HepG2 (cell line): ENCODE measurements at regions not wholly inside any gene's neighbourhood (a gene's known extent, or its start where the extent isn't known, plus 50 kb on each side); places are given as distances from the start of the nearest gene placed in this dataset.
A peak's percentile ranks its signal among the peaks of the same experiment; 100 is the strongest.

Experiments
- ATAC-seq: fragments of 200-7000 bp; cut with Tn5 transposase; 3 replicates; pipeline ENCODE4 v1.9.1; 2020; ENCODE audit warnings: mild to moderate bottlenecking, moderate library complexity
- BruUV-seq: library from RNA; stranded (reverse); fragments of 400-500 nt; replicated peaks from 2 replicates; lab custom pipeline; 2021; lab: Mats Ljungman, UMichigan
- CTCF ChIA-PET: fragments of 300-600 bp; formaldehyde crosslinking; extraction: SDS; loops from one replicate; lab custom pipeline; 2021; ENCODE audit warnings: low total read pairs, inconsistent platforms, low intra/inter-chr PET ratio; lab: Yijun Ruan, JAX
- POLR2A ChIA-PET: fragments of 350-600 bp; sonication (Branson Sonifier 250); formaldehyde crosslinking; loops from one replicate; lab custom pipeline; 2020; ENCODE audit warnings: antibody characterized with exemption, inconsistent platforms; lab: Yijun Ruan, JAX
- DNase-seq: peaks from one replicate; pipeline ENCODE4 v3.0.0-alpha.2; 2015; ENCODE audit warnings: low spot score
- FAIRE-seq: peaks from 3 replicates; lab custom pipeline; 2011; peaks lifted over from hg19 to GRCh38; lab: Jason Lieb, UNC
- H2AFZ ChIP-seq: one replicate; pipeline ENCODE4 v1.6.1; 2011; ENCODE audit warnings: low read length, inconsistent platforms
- H3K27ac ChIP-seq: fragments of 300-600 bp; 3 replicates; pipeline ENCODE4 v1.8.0; 2011; ENCODE audit warnings: mixed run types, mild to moderate bottlenecking, mixed read lengths, low read length, inconsistent platforms; ENCODE audit not compliant: insufficient read depth; ENCODE audit errors: extremely low read length
- H3K27me3 ChIP-seq, 2 experiments: fragments of 200-600 bp in 1 of 2; 2 replicates in 1 of 2; 3 replicates in 1 of 2; pipeline versions ENCODE4 v1.6.0 to v1.8.0; 2011; ENCODE audit warnings: low read length in 2 of 2, mild to moderate bottlenecking in 2 of 2, moderate library complexity in 2 of 2, inconsistent platforms in 1 of 2; ENCODE audit not compliant: insufficient read depth in 2 of 2, control insufficient read depth in 1 of 2
- H3K36me3 ChIP-seq, 2 experiments: fragments of 200-600 bp in 1 of 2; replicated peaks in 1 of 2; 2 replicates in 1 of 2; 3 replicates in 1 of 2; pipeline versions ENCODE4 v1.5.1 to v1.8.0; 2011; ENCODE audit warnings: low read length in 2 of 2, inconsistent platforms in 1 of 2; ENCODE audit not compliant: insufficient read depth in 2 of 2, control insufficient read depth in 1 of 2
- H3K4me1 ChIP-seq: 2 replicates; pipeline ENCODE4 v1.5.1; 2012; ENCODE audit warnings: low read length, inconsistent platforms; ENCODE audit not compliant: insufficient read depth
- H3K4me2 ChIP-seq: 2 replicates; pipeline ENCODE4 v1.6.0; 2011; ENCODE audit warnings: low read depth, low read length, inconsistent platforms
- H3K4me3 ChIP-seq, 3 experiments: fragments of 200-600 bp in 1 of 3; sonication (generic), shearing (Covaris generic) in 1 of 3; replicated peaks in 1 of 3; 2 replicates each; pipeline ENCODE4 v1.5.1; 2011 to 2016; ENCODE audit warnings: low read length in 3 of 3, inconsistent platforms in 2 of 3, low read depth in 2 of 3, mild to moderate bottlenecking in 2 of 3, control low read depth in 1 of 3, mixed read lengths in 1 of 3; ENCODE audit not compliant: insufficient read depth in 1 of 3
- H3K79me2 ChIP-seq: one replicate; pipeline ENCODE4 v1.6.1; 2011; ENCODE audit warnings: low read length, inconsistent platforms; ENCODE audit not compliant: insufficient read depth
- H3K9ac ChIP-seq: 2 replicates; pipeline ENCODE4 v1.6.0; 2011; ENCODE audit warnings: mild to moderate bottlenecking, low read depth, low read length, inconsistent platforms; ENCODE audit not compliant: insufficient read depth
- H3K9me3 ChIP-seq: 2 replicates; pipeline ENCODE4 v1.5.1; 2012; ENCODE audit warnings: mild to moderate bottlenecking, low read length
- H4K20me1 ChIP-seq: 2 replicates; pipeline ENCODE4 v1.6.0; 2011; ENCODE audit warnings: inconsistent platforms, mild to moderate bottlenecking, low read length, moderate library complexity; ENCODE audit not compliant: insufficient read depth
- CHD4 ChIP-seq: fragments of 200-600 bp; sonication (generic); IDR thresholded peaks from 2 replicates; pipeline ENCODE4 v1.7.0; 2017; ENCODE audit warnings: mild to moderate bottlenecking, low read length, borderline replicate concordance
- KDM6A ChIP-seq: IDR thresholded peaks from 2 replicates; pipeline ENCODE4 v1.6.1; 2016; ENCODE audit warnings: low read depth
- NR2F6 ChIP-seq, 2 experiments: IDR thresholded peaks; 2 replicates each; pipeline ENCODE4 v1.6.1; 2016; ENCODE audit warnings: antibody characterized with exemption in 1 of 2, mild to moderate bottlenecking in 1 of 2
- POGZ ChIP-seq: sonication (generic); formaldehyde crosslinking; IDR thresholded peaks from 2 replicates; pipeline ENCODE4 v1.4.0; 2020; ENCODE audit warnings: mild to moderate bottlenecking, missing genetic modification reagents
- RXRB ChIP-seq: IDR thresholded peaks from 2 replicates; pipeline ENCODE4 v1.6.1; 2016; ENCODE audit warnings: borderline replicate concordance, missing genetic modification reagents, missing compliant biosample characterization
- TEAD3 ChIP-seq: optimal IDR thresholded peaks from 2 replicates; pipeline ENCODE3; 2016; ENCODE audit warnings: borderline replicate concordance
- ZSCAN12 ChIP-seq: sonication (generic); formaldehyde crosslinking; IDR thresholded peaks from 2 replicates; pipeline ENCODE4 v1.9.0; 2021; ENCODE audit warnings: mild to moderate bottlenecking, missing genetic modification reagents
- ZSCAN30 ChIP-seq: sonication (generic); formaldehyde crosslinking; IDR thresholded peaks from 2 replicates; pipeline ENCODE4 v1.5.0; 2020; ENCODE audit warnings: mild to moderate bottlenecking, missing genetic modification reagents
- WGBS: methylation state at CpG from one replicate; pipeline ENCODE4 v1.1.6; 2017; ENCODE audit warnings: low lambda C conversion rate; 5-methylcytosine and 5-hydroxymethylcytosine counted together
- in situ Hi-C: cut with HindIII; loops from 2 replicates; pipeline ENCODE4 v1.10.0; 2017; ENCODE audit warnings: low pct_unique_long_range_greater_than_20kb; ENCODE audit not compliant: extremely low pct_ligation_motif_present
- intact Hi-C: fragments of 100-400 bp; cut with micrococcal nuclease; formaldehyde crosslinking; loops from one replicate; pipeline ENCODE4 v1.10.0; 2022; ENCODE audit not compliant: unreplicated experiment
- TF ChIP-seq, protein P1 (sequence below): sonication (generic); formaldehyde crosslinking; IDR thresholded peaks from 2 replicates; pipeline ENCODE4 v1.4.0; 2020; ENCODE audit warnings: missing genetic modification reagents
- TF ChIP-seq, protein P2 (sequence below): sonication (generic); formaldehyde crosslinking; IDR thresholded peaks from 2 replicates; pipeline ENCODE4 v1.4.0; 2020; ENCODE audit warnings: missing genetic modification reagents
- TF ChIP-seq, protein P3 (sequence below), 2 experiments: IDR thresholded peaks; 2 replicates each; pipeline ENCODE4 v1.6.1; 2011 to 2012; ENCODE audit warnings: low read length in 2 of 2, borderline replicate concordance in 1 of 2, low read depth in 1 of 2, mild to moderate bottlenecking in 1 of 2, moderate library complexity in 1 of 2

DNA sequence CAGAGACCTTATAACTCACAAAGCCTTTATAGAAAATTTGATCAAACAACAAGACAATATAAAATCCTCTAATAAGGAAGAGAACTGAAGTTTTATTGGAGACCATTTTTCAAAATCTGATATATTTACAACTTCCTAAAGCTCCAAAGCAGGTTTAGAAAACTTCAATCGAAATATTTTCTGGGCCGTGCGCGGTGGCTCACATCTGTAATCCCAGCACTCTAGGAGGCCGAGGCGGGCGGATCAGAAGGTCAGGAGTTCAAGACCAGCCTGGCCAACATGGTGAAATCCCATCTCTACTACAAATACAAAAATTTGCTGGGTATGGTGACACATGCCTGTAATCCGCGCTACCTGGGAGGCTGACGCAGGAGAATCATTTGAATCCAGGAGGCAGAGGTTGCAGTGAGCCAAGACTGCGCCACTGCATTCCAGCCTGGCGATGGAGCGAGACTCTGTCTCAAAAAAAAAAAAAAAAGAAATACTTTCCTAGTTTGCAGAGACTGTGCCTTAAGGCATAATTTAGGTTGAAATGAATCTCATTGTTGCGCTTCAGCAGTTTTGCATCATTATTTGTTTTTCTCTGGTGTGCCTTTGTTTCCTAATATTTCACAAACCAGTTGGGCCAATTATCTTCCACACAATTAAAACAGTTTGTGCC, 60.6 kb upstream of the ASIP start:
- no peaks in the 10 kb centered on the region for H3K36me3 ChIP-seq
- TF ChIP-seq TEAD3 (CRISPR knock-in tag) (peak; percentile 35), RXRB (CRISPR knock-in tag) (no peak)
- TF ChIP-seq, protein P1, sequence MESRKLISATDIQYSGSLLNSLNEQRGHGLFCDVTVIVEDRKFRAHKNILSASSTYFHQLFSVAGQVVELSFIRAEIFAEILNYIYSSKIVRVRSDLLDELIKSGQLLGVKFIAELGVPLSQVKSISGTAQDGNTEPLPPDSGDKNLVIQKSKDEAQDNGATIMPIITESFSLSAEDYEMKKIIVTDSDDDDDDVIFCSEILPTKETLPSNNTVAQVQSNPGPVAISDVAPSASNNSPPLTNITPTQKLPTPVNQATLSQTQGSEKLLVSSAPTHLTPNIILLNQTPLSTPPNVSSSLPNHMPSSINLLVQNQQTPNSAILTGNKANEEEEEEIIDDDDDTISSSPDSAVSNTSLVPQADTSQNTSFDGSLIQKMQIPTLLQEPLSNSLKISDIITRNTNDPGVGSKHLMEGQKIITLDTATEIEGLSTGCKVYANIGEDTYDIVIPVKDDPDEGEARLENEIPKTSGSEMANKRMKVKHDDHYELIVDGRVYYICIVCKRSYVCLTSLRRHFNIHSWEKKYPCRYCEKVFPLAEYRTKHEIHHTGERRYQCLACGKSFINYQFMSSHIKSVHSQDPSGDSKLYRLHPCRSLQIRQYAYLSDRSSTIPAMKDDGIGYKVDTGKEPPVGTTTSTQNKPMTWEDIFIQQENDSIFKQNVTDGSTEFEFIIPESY (CRISPR knock-in tag) = no peak
- no peaks in the 10 kb centered on the region for H3K9me3 ChIP-seq
- H3K27me3 ChIP-seq = peaks cover 2 to 26% of the 10 kb centered on the region in 2 experiments; a peak in 4 of 5 replicates
- ChIA-PET POLR2A (no interaction called here), CTCF (no interaction called here)
- no TSS peak for BruUV-seq
- no peak overlapping the region for H3K4me3 ChIP-seq
- WGBS = 68% methylated on average over 14 of the region's 14 CpGs
- no peak overlapping the region for H3K9ac ChIP-seq
- no peak for FAIRE-seq
- DNase-seq = no peak
- in situ Hi-C loops = no loop called here
- intact Hi-C loops = no loop called here
- peaks cover 14% of the 10 kb centered on the region for H3K4me1 ChIP-seq
- ATAC-seq = no peak
- H3K79me2 ChIP-seq = no peaks in the 10 kb centered on the region
- H2AFZ ChIP-seq = no peak overlapping the region
- no peaks in the 10 kb centered on the region for H4K20me1 ChIP-seq
- no peak overlapping the region for H3K4me2 ChIP-seq
- H3K27ac ChIP-seq = no peak overlapping the region

DNA sequence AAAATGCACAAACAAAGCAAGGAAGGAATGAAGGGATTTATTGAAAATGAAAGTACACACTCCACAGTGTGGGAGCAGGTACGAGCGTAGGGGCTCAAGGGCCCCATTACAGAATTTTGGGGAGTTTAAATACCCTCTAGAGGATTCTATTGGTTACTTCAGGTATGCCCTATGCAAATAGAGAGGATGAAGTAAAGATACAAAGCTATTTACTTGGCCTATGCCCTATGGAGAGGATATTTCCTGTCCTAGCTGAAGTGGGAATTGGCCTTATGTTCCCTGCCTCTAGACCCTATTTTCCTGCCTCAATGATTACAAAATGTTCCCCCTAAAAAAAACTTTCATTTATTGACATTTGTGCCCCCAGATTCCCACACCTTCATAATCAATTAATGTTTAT, 59.7 kb upstream of the ASIP start:
- in situ Hi-C loops = no loop called here
- ATAC-seq (peak; percentile 55; the same call in 1 of the 3 replicates), DNase-seq (no peak), FAIRE-seq (no peak)
- no TSS peak for BruUV-seq
- 17% methylated on average over 2 of the region's 2 CpGs for WGBS
- Histone ChIP-seq H3K9ac (no peak overlapping the region), H4K20me1 (no peaks in the 10 kb centered on the region), H3K27me3 (peaks cover 5 to 28% of the 10 kb centered on the region in 2 experiments; a peak in 4 of 5 replicates), H3K4me2 (peak overlapping the region; percentile 45), H3K36me3 (no peaks in the 10 kb centered on the region), H3K4me3 (no peak overlapping the region), H3K79me2 (no peaks in the 10 kb centered on the region), H3K4me1 (peaks cover 12% of the 10 kb centered on the region), H3K27ac (no peak overlapping the region), H3K9me3 (no peaks in the 10 kb centered on the region), H2AFZ (no peak overlapping the region)
- POLR2A ChIA-PET = no interaction called here
- intact Hi-C loops = no loop called here
- CTCF ChIA-PET = no interaction called here
- TF ChIP-seq, protein P2, sequence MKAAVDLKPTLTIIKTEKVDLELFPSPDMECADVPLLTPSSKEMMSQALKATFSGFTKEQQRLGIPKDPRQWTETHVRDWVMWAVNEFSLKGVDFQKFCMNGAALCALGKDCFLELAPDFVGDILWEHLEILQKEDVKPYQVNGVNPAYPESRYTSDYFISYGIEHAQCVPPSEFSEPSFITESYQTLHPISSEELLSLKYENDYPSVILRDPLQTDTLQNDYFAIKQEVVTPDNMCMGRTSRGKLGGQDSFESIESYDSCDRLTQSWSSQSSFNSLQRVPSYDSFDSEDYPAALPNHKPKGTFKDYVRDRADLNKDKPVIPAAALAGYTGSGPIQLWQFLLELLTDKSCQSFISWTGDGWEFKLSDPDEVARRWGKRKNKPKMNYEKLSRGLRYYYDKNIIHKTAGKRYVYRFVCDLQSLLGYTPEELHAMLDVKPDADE = no peak
- no peak for TF ChIP-seq CHD4
- TF ChIP-seq ZSCAN30 = no peak
- TF ChIP-seq, protein P3, sequence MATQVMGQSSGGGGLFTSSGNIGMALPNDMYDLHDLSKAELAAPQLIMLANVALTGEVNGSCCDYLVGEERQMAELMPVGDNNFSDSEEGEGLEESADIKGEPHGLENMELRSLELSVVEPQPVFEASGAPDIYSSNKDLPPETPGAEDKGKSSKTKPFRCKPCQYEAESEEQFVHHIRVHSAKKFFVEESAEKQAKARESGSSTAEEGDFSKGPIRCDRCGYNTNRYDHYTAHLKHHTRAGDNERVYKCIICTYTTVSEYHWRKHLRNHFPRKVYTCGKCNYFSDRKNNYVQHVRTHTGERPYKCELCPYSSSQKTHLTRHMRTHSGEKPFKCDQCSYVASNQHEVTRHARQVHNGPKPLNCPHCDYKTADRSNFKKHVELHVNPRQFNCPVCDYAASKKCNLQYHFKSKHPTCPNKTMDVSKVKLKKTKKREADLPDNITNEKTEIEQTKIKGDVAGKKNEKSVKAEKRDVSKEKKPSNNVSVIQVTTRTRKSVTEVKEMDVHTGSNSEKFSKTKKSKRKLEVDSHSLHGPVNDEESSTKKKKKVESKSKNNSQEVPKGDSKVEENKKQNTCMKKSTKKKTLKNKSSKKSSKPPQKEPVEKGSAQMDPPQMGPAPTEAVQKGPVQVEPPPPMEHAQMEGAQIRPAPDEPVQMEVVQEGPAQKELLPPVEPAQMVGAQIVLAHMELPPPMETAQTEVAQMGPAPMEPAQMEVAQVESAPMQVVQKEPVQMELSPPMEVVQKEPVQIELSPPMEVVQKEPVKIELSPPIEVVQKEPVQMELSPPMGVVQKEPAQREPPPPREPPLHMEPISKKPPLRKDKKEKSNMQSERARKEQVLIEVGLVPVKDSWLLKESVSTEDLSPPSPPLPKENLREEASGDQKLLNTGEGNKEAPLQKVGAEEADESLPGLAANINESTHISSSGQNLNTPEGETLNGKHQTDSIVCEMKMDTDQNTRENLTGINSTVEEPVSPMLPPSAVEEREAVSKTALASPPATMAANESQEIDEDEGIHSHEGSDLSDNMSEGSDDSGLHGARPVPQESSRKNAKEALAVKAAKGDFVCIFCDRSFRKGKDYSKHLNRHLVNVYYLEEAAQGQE (IDR thresholded peaks at IDR 0.05; ENCODE audit: borderline replicate concordance in 1 of 2, low read depth in 1 of 2, low read length in 2 of 2) = no peak
- no peak for TF ChIP-seq ZSCAN12
- TF ChIP-seq KDM6A (CRISPR knock-in tag) = no peak
- TF ChIP-seq NR2F6 (IDR thresholded peaks at IDR 0.05) = peak; percentile 74
- TF ChIP-seq NR2F6 (CRISPR knock-in tag; IDR thresholded peaks at IDR 0.05) = peak; percentile 73
- no peak for TF ChIP-seq POGZ
